ENCODE measurements at regions not wholly inside any gene's neighbourhood (a gene's known extent, or its start where the extent isn't known, plus 50 kb on each side); places are given as distances from the start of the nearest gene placed in this dataset.
"Not testable (repeated sequence)": the region's sequence is repeated elsewhere in the genome, so short reads cannot be mapped to it uniquely, and the experiment has no call there.

DNA sequence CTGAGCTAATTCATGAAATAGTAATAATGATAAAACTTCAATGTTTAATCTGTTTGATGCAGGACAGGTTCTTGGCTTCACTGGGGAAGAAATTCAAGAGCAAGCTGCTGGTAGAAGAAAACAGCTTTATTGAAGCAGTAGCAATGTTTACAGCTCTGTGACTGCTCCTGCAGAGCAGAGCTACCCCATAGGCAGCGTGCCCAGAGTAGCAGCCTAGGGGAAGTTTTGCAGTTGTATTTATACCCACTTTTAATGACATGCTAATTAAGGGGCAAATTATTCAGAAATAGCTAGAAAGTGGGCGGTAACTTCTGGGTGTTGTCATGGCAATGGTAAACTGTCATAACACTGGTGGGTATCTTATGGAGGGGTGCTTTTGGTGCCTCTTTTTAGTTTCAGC, 518.0 kb downstream of the RFPL4B start:
- H3K9me3 Mint-ChIP-seq = peaks cover 14% of the 10 kb centered on the region
- H3K27ac Mint-ChIP-seq = no peak overlapping the region
- H3K4me3 Mint-ChIP-seq = no peak overlapping the region
- H3K4me1 Mint-ChIP-seq (ENCODE audit: low read depth) = no peaks in the 10 kb centered on the region
- no peaks in the 10 kb centered on the region for H3K36me3 Mint-ChIP-seq (ENCODE audit: low read depth)
- no peaks in the 10 kb centered on the region for H3K27me3 Mint-ChIP-seq

DNA sequence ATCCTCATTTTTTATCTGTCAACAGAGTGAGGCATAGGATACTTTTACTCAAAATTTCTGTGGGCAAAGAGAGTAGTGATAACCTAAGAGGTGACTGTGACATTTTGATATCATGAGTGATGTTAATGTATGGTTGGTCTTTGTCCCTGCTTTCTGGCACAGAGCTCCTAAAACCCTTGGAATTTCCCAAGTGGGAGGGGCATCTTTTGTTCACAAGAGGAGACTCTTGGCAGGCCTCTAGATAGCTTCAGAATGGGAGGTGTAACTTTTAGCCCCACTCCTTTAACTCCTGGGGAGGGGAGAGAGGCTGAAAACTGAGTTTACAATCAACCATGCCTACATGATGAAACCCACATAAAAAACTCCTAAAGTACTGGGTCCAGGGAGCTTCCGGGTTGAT, 527.8 kb downstream of the RFPL4B start:
- H3K36me3 Mint-ChIP-seq (ENCODE audit: low read depth) = no peaks in the 10 kb centered on the region
- peaks cover 5% of the 10 kb centered on the region for H3K9me3 Mint-ChIP-seq
- H3K27ac Mint-ChIP-seq = no peak overlapping the region
- H3K27me3 Mint-ChIP-seq = no peaks in the 10 kb centered on the region
- H3K4me3 Mint-ChIP-seq = no peak overlapping the region
- H3K4me1 Mint-ChIP-seq (ENCODE audit: low read depth) = no peaks in the 10 kb centered on the region

DNA sequence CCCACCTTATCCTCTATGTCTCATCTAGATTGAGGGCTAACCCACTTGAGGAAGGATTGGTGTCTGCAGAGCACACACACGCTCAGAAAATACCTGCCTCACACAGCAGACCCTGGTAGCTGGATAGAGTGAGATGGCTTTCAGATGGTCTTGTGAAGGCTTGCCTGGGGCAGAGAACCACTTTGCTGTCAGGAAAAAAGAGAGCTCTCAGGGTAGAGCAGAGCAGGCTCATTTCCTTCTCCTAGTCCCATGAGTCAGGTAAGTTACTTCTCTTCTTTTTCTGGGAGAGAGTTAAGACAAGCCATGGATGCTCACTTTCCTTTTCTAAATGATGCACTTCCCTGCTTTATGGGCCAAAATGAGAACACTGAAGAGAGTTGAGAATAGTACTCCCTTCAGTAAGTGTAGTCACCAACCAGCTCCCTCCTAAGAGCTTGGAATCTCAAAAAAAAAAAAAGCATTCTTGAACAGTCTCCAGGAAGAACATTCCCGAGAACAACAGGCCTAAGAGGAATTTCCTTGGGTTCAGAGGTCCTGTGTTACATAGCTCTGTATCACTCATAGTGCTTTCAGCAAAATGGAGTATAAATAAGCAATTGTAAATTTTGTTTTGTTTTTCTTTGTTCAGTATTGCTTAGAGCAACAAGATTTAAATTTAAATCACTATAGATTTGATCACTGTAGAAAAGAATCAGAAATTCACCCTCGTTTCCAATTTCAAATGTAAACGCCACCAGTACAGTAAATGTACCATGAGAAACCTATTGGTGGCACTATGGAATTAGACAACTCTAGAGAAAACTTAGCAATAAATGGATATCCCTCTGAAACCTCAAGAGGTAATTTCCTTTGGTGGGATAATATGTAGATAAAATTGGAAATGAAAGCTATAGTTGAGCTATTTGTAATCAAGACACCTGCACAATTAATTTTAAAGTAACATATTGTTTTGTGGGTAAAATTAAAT, 530.3 kb downstream of the RFPL4B start:
- Mint-ChIP-seq H3K27me3 (no peaks in the 10 kb centered on the region), H3K4me1 (ENCODE audit: low read depth) (no peaks in the 10 kb centered on the region), H3K4me3 (no peak overlapping the region), H3K36me3 (ENCODE audit: low read depth) (no peaks in the 10 kb centered on the region), H3K27ac (no peak overlapping the region), H3K9me3 (no peaks in the 10 kb centered on the region)

DNA sequence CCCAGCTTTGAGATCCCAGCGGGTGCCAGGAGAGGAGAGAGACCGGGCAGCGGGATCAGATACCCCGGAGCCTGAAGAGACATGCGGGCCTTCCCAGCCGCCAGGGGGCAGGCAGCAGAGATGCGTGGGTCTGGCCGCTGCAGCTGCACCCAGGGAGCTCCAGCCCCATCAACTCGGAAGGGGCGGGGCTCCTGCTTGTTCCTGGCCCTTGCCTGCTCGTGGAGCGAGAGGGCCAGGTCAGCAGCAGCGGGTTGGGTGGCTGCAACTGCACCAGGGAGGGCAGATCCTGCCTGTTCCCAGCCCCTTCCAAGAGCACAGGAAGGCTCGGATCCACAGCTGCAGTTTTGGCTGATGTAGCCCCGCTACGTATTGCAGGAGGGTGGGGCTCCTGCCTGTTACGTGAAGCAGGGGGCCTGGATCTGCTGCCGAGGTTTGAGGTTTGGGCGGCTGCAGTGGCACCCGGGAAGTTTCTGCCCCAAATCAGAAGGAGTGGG, 532.8 kb downstream of the RFPL4B start:
- no peak overlapping the region for H3K4me3 Mint-ChIP-seq

DNA sequence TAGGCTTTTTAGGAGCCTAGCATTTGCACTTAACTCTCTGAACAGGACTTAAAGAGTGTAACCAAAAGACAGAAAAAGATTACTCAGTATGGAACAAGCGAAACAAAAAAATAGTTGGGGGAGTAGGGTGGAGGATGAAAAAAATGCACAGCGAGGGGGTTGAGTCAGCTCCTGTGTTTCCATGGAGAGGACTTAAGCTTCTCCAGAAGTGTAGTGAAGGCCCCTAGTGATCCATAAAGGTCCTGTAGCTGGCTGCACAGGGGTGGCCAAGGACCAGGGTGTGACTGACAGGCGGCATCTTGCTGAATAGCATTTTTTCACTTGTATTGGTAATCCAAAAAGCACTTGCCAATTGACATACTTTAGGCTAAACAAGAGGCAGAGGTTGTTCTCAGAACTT, 533.9 kb downstream of the RFPL4B start:
- H3K36me3 Mint-ChIP-seq (ENCODE audit: low read depth) = no peaks in the 10 kb centered on the region
- no peak overlapping the region for H3K4me3 Mint-ChIP-seq
- no peaks in the 10 kb centered on the region for H3K27me3 Mint-ChIP-seq
- H3K9me3 Mint-ChIP-seq = no peaks in the 10 kb centered on the region
- no peak overlapping the region for H3K27ac Mint-ChIP-seq
- no peaks in the 10 kb centered on the region for H3K4me1 Mint-ChIP-seq (ENCODE audit: low read depth)

More for the DNA sequence above, 532.8 kb downstream of the RFPL4B start:
- no peaks in the 10 kb centered on the region for H3K4me1 Mint-ChIP-seq (ENCODE audit: low read depth)
- no peaks in the 10 kb centered on the region for H3K9me3 Mint-ChIP-seq
- H3K27ac Mint-ChIP-seq = no peak overlapping the region
- H3K27me3 Mint-ChIP-seq = no peaks in the 10 kb centered on the region
- no peaks in the 10 kb centered on the region for H3K36me3 Mint-ChIP-seq (ENCODE audit: low read depth)

DNA sequence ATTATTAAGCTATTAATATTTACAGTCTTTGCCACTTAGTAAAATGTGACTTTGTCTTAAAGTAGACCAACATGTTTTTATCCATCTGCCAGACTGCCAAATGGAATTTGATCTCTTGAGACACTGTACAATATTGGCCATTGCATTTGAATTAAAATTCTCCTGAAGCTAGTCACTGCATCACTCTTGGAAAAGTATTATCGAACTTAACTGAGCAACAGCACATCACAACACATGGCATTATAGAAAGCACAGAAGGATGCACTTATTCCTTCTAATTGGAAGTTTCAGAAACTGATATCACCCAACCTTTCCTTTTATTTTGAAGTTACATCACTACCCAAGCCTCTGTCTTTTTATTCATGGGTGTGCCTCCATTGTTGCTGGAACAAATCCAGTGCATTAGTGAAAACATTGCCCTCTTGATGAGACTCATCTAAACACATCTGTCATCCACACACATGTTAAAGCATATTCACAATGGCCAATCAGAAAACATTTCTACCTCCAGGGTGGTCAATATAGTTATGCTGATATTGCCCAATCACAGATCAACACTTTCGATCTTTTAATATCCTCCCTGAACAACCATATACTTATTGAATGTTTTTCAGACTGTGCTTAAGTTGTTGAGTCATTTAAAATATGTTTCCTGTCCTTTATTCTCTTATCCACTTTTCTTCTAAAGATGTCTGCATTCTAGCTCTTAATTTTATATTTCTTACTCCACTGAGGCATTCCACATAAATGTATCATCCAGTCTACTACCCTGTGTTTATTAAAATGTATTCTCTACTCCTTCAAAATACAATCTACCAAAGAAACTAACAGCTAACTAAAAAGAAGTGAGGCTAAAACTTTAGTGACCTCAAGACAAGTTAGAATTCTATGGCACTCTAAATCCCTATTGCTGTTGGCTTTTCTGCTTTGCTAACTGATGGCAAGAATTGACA, 535.0 kb downstream of the RFPL4B start:
- no peaks in the 10 kb centered on the region for H3K4me1 Mint-ChIP-seq (ENCODE audit: low read depth)
- no peak overlapping the region for H3K27ac Mint-ChIP-seq
- H3K4me3 Mint-ChIP-seq = no peak overlapping the region
- H3K36me3 Mint-ChIP-seq (ENCODE audit: low read depth) = no peaks in the 10 kb centered on the region
- no peaks in the 10 kb centered on the region for H3K27me3 Mint-ChIP-seq
- no peaks in the 10 kb centered on the region for H3K9me3 Mint-ChIP-seq

DNA sequence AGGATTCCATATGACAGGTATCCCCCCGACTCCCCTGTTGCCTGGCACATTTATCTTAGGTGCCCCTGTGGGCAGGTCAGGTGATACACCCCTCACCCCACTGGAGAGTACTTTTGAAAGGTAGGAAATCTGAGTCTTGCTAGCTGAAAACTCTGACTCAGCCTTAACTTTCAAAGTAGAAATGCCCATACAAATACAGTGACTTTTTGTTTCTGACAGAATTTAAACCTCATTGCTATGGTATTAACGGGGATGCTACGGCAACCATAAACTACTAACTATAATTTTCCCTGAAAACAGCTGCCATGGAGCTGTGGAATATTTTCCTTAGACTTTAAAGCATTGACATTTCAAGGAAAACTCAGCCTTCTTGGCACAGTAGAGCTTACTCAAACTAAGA, 536.0 kb downstream of the RFPL4B start:
- H3K4me1 Mint-ChIP-seq (ENCODE audit: low read depth) = no peaks in the 10 kb centered on the region
- H3K36me3 Mint-ChIP-seq (ENCODE audit: low read depth) = no peaks in the 10 kb centered on the region
- H3K4me3 Mint-ChIP-seq = no peak overlapping the region
- H3K27ac Mint-ChIP-seq = no peak overlapping the region
- H3K9me3 Mint-ChIP-seq = no peaks in the 10 kb centered on the region
- H3K27me3 Mint-ChIP-seq = no peaks in the 10 kb centered on the region

DNA sequence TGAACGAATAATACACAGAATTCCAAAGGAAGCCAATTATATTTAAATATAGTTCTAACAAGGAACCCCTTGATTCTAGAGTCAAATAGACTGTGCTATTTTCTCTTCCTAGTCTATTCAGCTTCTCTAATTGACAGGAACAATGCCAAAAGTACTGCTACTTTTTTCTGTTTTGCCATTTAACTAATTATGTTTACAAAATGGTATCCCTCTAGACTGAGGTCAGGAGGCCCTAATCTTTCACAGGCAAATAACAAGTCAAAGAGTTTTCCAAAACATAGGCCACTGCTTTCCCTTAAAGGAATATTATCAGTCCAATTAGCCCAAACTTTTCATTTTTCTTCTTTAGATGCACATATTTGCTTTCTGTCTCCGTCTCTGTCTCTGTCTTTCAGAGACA, 539.3 kb downstream of the RFPL4B start:
- Mint-ChIP-seq H3K27ac (no peak overlapping the region), H3K4me1 (ENCODE audit: low read depth) (no peaks in the 10 kb centered on the region), H3K9me3 (no peaks in the 10 kb centered on the region), H3K27me3 (no peaks in the 10 kb centered on the region), H3K36me3 (ENCODE audit: low read depth) (no peaks in the 10 kb centered on the region), H3K4me3 (no peak overlapping the region)

DNA sequence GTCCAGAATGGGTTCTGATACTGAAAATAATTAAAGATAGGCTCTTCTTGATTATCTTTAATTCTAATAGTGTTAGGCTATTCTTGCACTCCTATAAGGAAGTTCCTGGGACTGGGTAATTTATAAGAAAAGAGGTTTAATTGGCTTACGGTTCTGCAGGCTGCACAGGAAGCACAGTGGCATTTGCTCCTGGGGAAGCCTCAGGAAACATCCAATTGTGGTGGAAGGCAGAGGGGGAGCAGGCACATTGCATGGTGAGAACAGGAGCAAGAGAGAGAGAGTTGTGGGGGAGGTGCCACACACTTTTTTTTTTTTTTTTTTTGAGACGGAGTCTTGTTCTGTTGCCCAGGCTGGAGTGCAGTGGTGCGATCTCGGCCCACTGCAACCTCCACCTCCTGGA, 540.3 kb downstream of the RFPL4B start:
- H3K4me1 Mint-ChIP-seq (ENCODE audit: low read depth); H3K27ac Mint-ChIP-seq; H3K4me3 Mint-ChIP-seq; H3K9me3 Mint-ChIP-seq; H3K36me3 Mint-ChIP-seq (ENCODE audit: low read depth); H3K27me3 Mint-ChIP-seq: not testable (repeated sequence)

DNA sequence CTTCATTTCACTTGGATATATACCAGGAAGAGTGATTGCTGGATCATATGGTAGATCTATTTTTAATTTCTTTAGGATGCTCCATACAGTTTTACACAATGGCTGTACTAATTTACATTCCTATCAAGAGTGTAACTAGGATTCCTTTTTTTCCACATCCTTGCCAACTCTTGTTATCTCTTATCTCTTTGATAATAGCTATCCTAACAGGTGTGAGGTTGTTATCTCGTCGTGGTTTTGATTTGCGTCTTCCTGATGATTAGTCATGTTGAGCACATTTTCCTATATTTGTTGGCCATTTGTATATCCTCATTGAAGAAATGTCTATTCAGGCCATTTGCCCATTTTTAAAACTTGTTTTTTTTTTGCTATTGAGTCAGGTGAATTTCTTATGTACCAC, 552.4 kb downstream of the RFPL4B start:
- no peaks in the 10 kb centered on the region for H3K27me3 Mint-ChIP-seq
- no peaks in the 10 kb centered on the region for H3K36me3 Mint-ChIP-seq (ENCODE audit: low read depth)
- no peak overlapping the region for H3K4me3 Mint-ChIP-seq
- peaks cover 11% of the 10 kb centered on the region for H3K9me3 Mint-ChIP-seq
- H3K4me1 Mint-ChIP-seq (ENCODE audit: low read depth) = no peaks in the 10 kb centered on the region
- H3K27ac Mint-ChIP-seq = no peak overlapping the region

DNA sequence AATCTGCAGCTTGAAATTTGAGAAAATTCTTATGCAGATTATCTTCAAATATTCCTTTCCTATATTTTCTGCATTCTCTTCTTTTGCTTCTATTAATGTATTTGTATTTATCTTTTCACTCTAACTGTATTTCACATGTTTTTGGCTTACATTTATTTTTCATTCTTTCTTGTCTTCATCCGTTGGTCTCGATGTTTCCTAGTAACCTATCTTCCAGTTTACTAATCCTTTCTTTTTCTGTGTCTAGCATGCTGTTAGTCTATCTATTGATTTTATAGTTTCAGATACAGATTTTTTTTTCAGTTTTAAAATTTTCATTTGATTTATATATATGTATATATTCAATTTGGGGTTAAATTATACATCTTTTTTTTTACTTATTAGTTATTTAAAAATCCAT, 556.2 kb downstream of the RFPL4B start:
- Mint-ChIP-seq H3K36me3 (ENCODE audit: low read depth) (no peaks in the 10 kb centered on the region), H3K9me3 (peaks cover 16% of the 10 kb centered on the region), H3K27ac (no peak overlapping the region), H3K27me3 (no peaks in the 10 kb centered on the region), H3K4me3 (no peak overlapping the region), H3K4me1 (ENCODE audit: low read depth) (no peaks in the 10 kb centered on the region)

DNA sequence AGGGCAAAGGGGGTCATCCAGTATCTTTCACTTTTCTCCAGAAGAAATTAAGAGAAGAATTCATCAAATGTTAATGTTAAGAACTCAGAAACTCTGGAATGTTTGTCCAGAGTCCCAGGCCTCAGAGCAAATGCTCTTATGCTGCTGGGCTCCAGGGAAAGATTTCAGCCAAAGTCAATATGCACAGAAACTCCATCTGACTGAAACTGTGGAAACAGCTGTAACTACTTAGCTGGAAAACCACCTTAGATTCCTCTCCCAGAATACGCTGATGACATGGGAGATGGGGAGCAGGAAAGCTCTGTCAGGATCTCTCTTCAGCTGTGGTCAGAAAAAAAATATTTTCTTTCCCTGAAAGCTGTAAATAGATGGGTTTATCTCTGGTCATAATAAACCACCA, 559.6 kb downstream of the RFPL4B start:
- Mint-ChIP-seq H3K4me1 (ENCODE audit: low read depth) (no peaks in the 10 kb centered on the region), H3K9me3 (peaks cover 15% of the 10 kb centered on the region), H3K36me3 (ENCODE audit: low read depth) (no peaks in the 10 kb centered on the region), H3K27ac (no peak overlapping the region), H3K4me3 (no peak overlapping the region), H3K27me3 (no peaks in the 10 kb centered on the region)

DNA sequence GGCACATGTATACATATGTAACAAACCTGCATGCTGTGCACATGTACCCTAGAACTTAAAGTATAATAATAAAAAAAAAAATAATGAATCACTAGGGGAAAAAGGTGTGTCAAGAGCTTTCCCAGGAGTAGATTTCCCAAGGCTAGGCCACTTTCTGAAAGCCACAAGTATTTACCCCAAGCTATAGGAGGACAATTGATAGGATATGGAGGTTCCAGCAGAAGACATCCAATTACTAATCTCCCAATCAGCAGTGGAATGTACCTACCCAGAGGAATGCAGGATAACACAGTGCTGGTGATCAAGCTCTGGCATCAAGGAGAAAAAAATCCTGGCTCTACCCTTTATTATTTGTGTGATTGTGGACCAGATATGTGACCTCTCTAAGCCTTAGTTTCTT, 562.7 kb downstream of the RFPL4B start:
- Mint-ChIP-seq H3K9me3 (peaks cover 9% of the 10 kb centered on the region), H3K4me1 (ENCODE audit: low read depth) (no peaks in the 10 kb centered on the region), H3K27ac (no peak overlapping the region), H3K36me3 (ENCODE audit: low read depth) (no peaks in the 10 kb centered on the region), H3K27me3 (no peaks in the 10 kb centered on the region), H3K4me3 (no peak overlapping the region)

DNA sequence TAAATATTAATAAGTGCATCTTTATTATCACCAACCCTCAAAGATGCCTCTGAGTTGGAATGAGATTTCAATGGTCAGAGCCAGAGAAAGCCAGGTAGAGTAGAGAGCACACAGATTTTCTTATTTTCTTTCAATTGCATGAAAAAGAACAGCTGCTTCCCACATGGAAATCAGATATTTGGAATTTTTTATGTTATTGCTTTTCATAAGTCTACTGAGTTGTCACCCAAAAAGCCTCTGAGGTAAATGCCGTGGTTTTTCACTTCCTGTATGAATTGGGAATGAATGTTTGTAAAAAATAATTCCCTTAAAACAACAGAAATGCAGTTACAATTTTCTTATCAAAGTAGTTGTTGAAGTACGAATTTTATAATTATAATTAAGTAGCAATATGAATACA, 563.1 kb downstream of the RFPL4B start:
- no peaks in the 10 kb centered on the region for H3K4me1 Mint-ChIP-seq (ENCODE audit: low read depth)
- no peak overlapping the region for H3K4me3 Mint-ChIP-seq
- H3K27me3 Mint-ChIP-seq = no peaks in the 10 kb centered on the region
- H3K9me3 Mint-ChIP-seq = peaks cover 8% of the 10 kb centered on the region
- no peak overlapping the region for H3K27ac Mint-ChIP-seq
- no peaks in the 10 kb centered on the region for H3K36me3 Mint-ChIP-seq (ENCODE audit: low read depth)

DNA sequence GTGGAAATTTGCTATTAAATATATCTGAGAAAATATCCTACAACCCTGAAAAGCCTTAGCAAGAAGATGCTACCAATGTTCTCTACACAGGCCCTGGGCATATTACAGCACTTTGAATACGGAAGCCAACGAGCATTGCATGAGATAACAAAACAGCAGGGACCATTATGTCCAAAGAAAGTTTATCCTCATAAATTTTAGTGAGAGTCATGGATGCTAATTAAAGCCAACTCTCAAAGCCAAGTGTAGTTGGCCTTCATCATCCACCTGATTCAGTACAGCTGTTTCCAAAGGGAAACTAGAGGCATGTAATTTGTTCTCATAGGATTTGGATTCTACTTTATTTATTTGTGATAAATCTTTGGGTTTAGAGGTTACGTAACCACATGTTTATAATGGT, 564.8 kb downstream of the RFPL4B start:
- Mint-ChIP-seq H3K4me1 (ENCODE audit: low read depth) (no peaks in the 10 kb centered on the region), H3K4me3 (no peak overlapping the region), H3K27me3 (no peaks in the 10 kb centered on the region), H3K27ac (no peak overlapping the region), H3K9me3 (peaks cover 8% of the 10 kb centered on the region), H3K36me3 (ENCODE audit: low read depth) (no peaks in the 10 kb centered on the region)
